Mammary epithelial cell (primary cell): ENCODE measurements at regions not wholly inside any gene's neighbourhood (a gene's known extent, or its start where the extent isn't known, plus 50 kb on each side); places are given as distances from the start of the nearest gene placed in this dataset.

Source experiments
- CTCF ChIP-seq, 2 donors: IDR thresholded peaks in 1 of 2; conservative IDR thresholded peaks in 1 of 2; 2 replicates each; pipeline ENCODE4 v1.5.1; 2011 to 2012; ENCODE audit warnings: inconsistent platforms in 2 of 2, low read length in 2 of 2, mild to moderate bottlenecking in 2 of 2, control low read depth in 1 of 2, low read depth in 1 of 2; ENCODE audit not compliant: insufficient read depth in 1 of 2; ENCODE audit errors: extremely low read depth in 1 of 2
- EZH2 ChIP-seq: IDR thresholded peaks from 2 replicates; pipeline ENCODE4 v1.6.1; 2012; ENCODE audit warnings: low read length, inconsistent platforms, borderline replicate concordance

- TF ChIP-seq EZH2, result no peak
- no peak for TF ChIP-seq CTCF (conservative IDR thresholded peaks at IDR 0.05 in 1 of 2, IDR thresholded peaks at IDR 0.05 in 1 of 2; ENCODE audit: extremely low read depth in 1 of 2, insufficient read depth in 1 of 2, low read depth in 1 of 2, low read length in 2 of 2)
These were observed 184.4 kb upstream of the TOX3 start for GRCh38 chr16:52731219-52731875.
